Activated CD8-positive, alpha-beta T cell treated with anti-CD3 and anti-CD28 coated beads for 36 hours (primary cell): ENCODE measurements at regions not wholly inside any gene's neighbourhood (a gene's known extent, or its start where the extent isn't known, plus 50 kb on each side); places are given as distances from the start of the nearest gene placed in this dataset.
A peak's percentile ranks its signal among the peaks of the same experiment; 100 is the strongest.

Experiments
- ATAC-seq: fragments of 200-7000 bp; cut with Tn5 transposase; one replicate; pipeline ENCODE4 v1.10.0; 2021; ENCODE audit warnings: mild to moderate bottlenecking, moderate library complexity
- CTCF ChIA-PET: fragments of 350-600 bp; sonication (Branson Sonifier 250); formaldehyde crosslinking; loops from one replicate; lab custom pipeline; 2021; ENCODE audit warnings: antibody characterized with exemption; lab: Charles Lee
- POLR2A ChIA-PET: fragments of 350-600 bp; sonication (Branson Sonifier 250); formaldehyde crosslinking; loops from one replicate; lab custom pipeline; 2021; ENCODE audit warnings: antibody characterized with exemption; lab: Charles Lee
- DNase-seq: peaks from one replicate; pipeline ENCODE4 v3.0.0-alpha.2; 2020
- H3K27ac Mint-ChIP-seq: one replicate; pipeline ENCODE4 v1.8.0; 2021; ENCODE audit warnings: mild to moderate bottlenecking, mixed read lengths
- H3K27me3 Mint-ChIP-seq: one replicate; pipeline ENCODE4 v1.8.0; 2021; ENCODE audit warnings: mixed read lengths
- H3K36me3 Mint-ChIP-seq: one replicate; pipeline ENCODE4 v1.8.0; 2021; ENCODE audit warnings: low read depth, mixed read lengths
- H3K4me1 Mint-ChIP-seq: one replicate; pipeline ENCODE4 v1.8.0; 2021; ENCODE audit warnings: low read depth, mixed read lengths
- H3K4me3 Mint-ChIP-seq: one replicate; pipeline ENCODE4 v1.8.0; 2021; ENCODE audit warnings: mild to moderate bottlenecking, moderate library complexity, mixed read lengths
- H3K9me3 Mint-ChIP-seq: one replicate; pipeline ENCODE4 v1.8.0; 2021; ENCODE audit warnings: mixed read lengths
- CTCF ChIP-seq: fragments of 200-600 bp; IDR thresholded peaks from one replicate; pipeline ENCODE4 v1.8.0; 2022; ENCODE audit warnings: antibody characterized with exemption, mild to moderate bottlenecking
- intact Hi-C: fragments of 100-400 bp; cut with micrococcal nuclease; formaldehyde crosslinking; loops from one replicate; pipeline ENCODE4 v1.10.0; 2022

GRCh38 chr6:44062771-44063560, 64.3 kb downstream of the MRPL14 start:
- no peak overlapping the region for H3K4me3 Mint-ChIP-seq
- DNase-seq (peak; percentile 75), ATAC-seq (peak; percentile 49)
- TF ChIP-seq CTCF = peak; percentile 69
- intact Hi-C loops = no loop called here
- H3K27ac Mint-ChIP-seq = no peak overlapping the region
- peaks cover 2% of the 10 kb centered on the region for H3K27me3 Mint-ChIP-seq
- CTCF ChIA-PET = interaction anchor here (0.6 to 9.1 kb wide), 19 partner anchors 10 to 352 kb away, joined by 3 to 59 read pairs (median 4); partner anchors contain the start of gene VEGFA
- H3K9me3 Mint-ChIP-seq = no peaks in the 10 kb centered on the region
- POLR2A ChIA-PET = no interaction called here
- H3K36me3 Mint-ChIP-seq = no peaks in the 10 kb centered on the region
- H3K4me1 Mint-ChIP-seq = peaks cover 17% of the 10 kb centered on the region

GRCh38 chr6:44062105-44062770, 65.0 kb downstream of the MRPL14 start:
- no peak for TF ChIP-seq CTCF
- peaks cover 17% of the 10 kb centered on the region for H3K4me1 Mint-ChIP-seq
- intact Hi-C loops = no loop called here
- H3K36me3 Mint-ChIP-seq = no peaks in the 10 kb centered on the region
- no peak for DNase-seq
- POLR2A ChIA-PET = interaction anchor here (1.2 kb wide), 1 partner anchor 36 kb away, joined by 3 read pairs; no protein-coding TSS in a partner anchor
- peaks cover 2% of the 10 kb centered on the region for H3K27me3 Mint-ChIP-seq
- no peak overlapping the region for H3K4me3 Mint-ChIP-seq
- no peak overlapping the region for H3K27ac Mint-ChIP-seq
- H3K9me3 Mint-ChIP-seq = no peaks in the 10 kb centered on the region
- no peak for ATAC-seq
- CTCF ChIA-PET = interaction anchor here (0.6 to 9.1 kb wide), 15 partner anchors 9 to 351 kb away, joined by 3 to 59 read pairs (median 4); no protein-coding TSS in a partner anchor

GRCh38 chr6:44061375-44062104, 65.7 kb downstream of the MRPL14 start:
- no peak for TF ChIP-seq CTCF
- Mint-ChIP-seq H3K4me1 (peaks cover 17% of the 10 kb centered on the region), H3K4me3 (no peak overlapping the region), H3K36me3 (no peaks in the 10 kb centered on the region), H3K27ac (no peak overlapping the region), H3K27me3 (peaks cover 2% of the 10 kb centered on the region), H3K9me3 (no peaks in the 10 kb centered on the region)
- CTCF ChIA-PET = interaction anchor here (0.6 to 9.1 kb wide), 10 partner anchors 11 to 291 kb away, joined by 3 to 59 read pairs (median 3); no protein-coding TSS in a partner anchor
- POLR2A ChIA-PET = interaction anchor here (1.2 kb wide), 1 partner anchor 35 kb away, joined by 3 read pairs; no protein-coding TSS in a partner anchor
- intact Hi-C loops = no loop called here
- ATAC-seq (no peak), DNase-seq (no peak)

GRCh38 chr6:44060612-44061374, 66.5 kb downstream of the MRPL14 start:
- POLR2A ChIA-PET = interaction anchor here (1.2 kb wide), 1 partner anchor 35 kb away, joined by 3 read pairs; no protein-coding TSS in a partner anchor

More at GRCh38 chr6:44060612-44061374, 66.5 kb downstream of the MRPL14 start:
- CTCF ChIA-PET = interaction anchor here (0.9 to 9.1 kb wide), 5 partner anchors 13 to 290 kb away, joined by 3 to 59 read pairs (median 3); no protein-coding TSS in a partner anchor
- no peaks in the 10 kb centered on the region for H3K36me3 Mint-ChIP-seq
- no peak for TF ChIP-seq CTCF
- peaks cover 2% of the 10 kb centered on the region for H3K27me3 Mint-ChIP-seq
- DNase-seq = no peak
- ATAC-seq = no peak
- H3K9me3 Mint-ChIP-seq = no peaks in the 10 kb centered on the region
- no peak overlapping the region for H3K4me3 Mint-ChIP-seq
- intact Hi-C loops = no loop called here
- H3K27ac Mint-ChIP-seq = no peak overlapping the region
- H3K4me1 Mint-ChIP-seq = peaks cover 17% of the 10 kb centered on the region
